Activated T-helper 1 cell treated with anti-CD3 and anti-CD28 coated beads, Interleukin-12 subunit alpha, Interleukin-12 subunit beta, Interleukin-2, Interleukin-4 antibody, amounts not matched to agents 30 ng/mL and 10 ng/mL and 1 ng/mL, durations not matched to agents 14 hours and 24 hours and 36 hours (primary cell): ENCODE measurements at regions not wholly inside any gene's neighbourhood (a gene's known extent, or its start where the extent isn't known, plus 50 kb on each side); places are given as distances from the start of the nearest gene placed in this dataset.

Source experiments
- DNase-seq: peaks from one replicate; pipeline ENCODE4 v3.0.0; 2021; ENCODE audit warnings: low spot score
- H3K27ac Mint-ChIP-seq: one replicate; pipeline ENCODE4 v1.8.0; 2021; ENCODE audit warnings: mild to moderate bottlenecking, mixed read lengths
- H3K27me3 Mint-ChIP-seq: one replicate; pipeline ENCODE4 v1.8.0; 2022; ENCODE audit warnings: mild to moderate bottlenecking, moderate library complexity, mixed read lengths; ENCODE audit not compliant: insufficient read depth
- H3K36me3 Mint-ChIP-seq: one replicate; pipeline ENCODE4 v1.8.0; 2021; ENCODE audit warnings: low read depth, mixed read lengths
- H3K4me1 Mint-ChIP-seq: one replicate; pipeline ENCODE4 v1.8.0; 2021; ENCODE audit warnings: low read depth, mixed read lengths
- H3K4me3 Mint-ChIP-seq: one replicate; pipeline ENCODE4 v1.8.0; 2021; ENCODE audit warnings: mild to moderate bottlenecking, moderate library complexity, mixed read lengths
- H3K9me3 Mint-ChIP-seq: one replicate; pipeline ENCODE4 v1.8.0; 2021; ENCODE audit warnings: mixed read lengths
- intact Hi-C: fragments of 100-400 bp; cut with micrococcal nuclease; formaldehyde crosslinking; loops from one replicate; pipeline ENCODE4 v1.15.1; 2024

DNA sequence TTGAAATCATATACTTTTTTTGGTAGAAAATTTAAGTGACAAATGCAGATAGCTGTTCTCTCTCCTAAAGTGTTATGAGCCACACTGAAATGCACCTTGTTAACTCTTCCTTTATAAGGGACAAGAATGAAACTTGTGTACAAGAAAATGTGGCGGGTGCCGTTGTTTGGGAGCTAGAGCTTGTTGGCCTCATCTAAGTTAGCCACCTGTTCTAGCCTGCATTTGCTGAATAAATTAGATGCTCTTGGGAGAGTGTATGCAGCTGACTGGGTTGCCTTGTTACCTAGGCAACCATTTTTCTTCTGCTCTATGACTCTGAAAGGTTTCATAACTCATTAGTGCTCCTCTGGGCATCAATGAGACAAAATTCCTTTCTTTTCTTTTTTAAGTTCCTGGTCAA is 174.3 kb downstream of the TAF11L14 start:
- H3K4me1 Mint-ChIP-seq, result no peaks in the 10 kb centered on the region
- no peak overlapping the region for H3K27ac Mint-ChIP-seq
- no peaks in the 10 kb centered on the region for H3K36me3 Mint-ChIP-seq
- no peak overlapping the region for H3K4me3 Mint-ChIP-seq
- intact Hi-C loops, result no loop called here
- no peak for DNase-seq
- H3K9me3 Mint-ChIP-seq, result no peaks in the 10 kb centered on the region
- no peaks in the 10 kb centered on the region for H3K27me3 Mint-ChIP-seq

DNA sequence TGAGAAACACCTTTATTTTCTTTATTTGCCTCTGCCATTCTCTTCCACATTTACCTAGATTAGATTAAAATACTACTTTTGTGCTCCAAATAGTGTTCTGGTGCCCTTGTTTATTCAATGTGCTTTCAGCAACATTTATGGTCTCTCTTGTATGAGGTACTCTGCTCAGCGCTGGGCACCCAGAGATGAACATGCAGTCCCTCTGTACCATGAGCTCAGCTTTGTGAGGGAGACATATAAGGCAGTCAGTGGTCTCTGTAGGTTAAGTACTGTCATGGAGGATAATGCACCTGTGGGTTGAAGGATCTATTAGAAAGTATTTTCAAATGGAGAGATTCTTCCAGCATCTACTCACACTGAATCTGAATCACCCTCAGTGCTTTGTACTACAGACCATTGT is 176.5 kb downstream of the TAF11L14 start:
- Mint-ChIP-seq H3K4me3 (no peak overlapping the region), H3K27ac (no peak overlapping the region), H3K36me3 (no peaks in the 10 kb centered on the region), H3K4me1 (no peaks in the 10 kb centered on the region), H3K27me3 (no peaks in the 10 kb centered on the region), H3K9me3 (no peaks in the 10 kb centered on the region)
- intact Hi-C loops, result no loop called here
- no peak for DNase-seq

DNA sequence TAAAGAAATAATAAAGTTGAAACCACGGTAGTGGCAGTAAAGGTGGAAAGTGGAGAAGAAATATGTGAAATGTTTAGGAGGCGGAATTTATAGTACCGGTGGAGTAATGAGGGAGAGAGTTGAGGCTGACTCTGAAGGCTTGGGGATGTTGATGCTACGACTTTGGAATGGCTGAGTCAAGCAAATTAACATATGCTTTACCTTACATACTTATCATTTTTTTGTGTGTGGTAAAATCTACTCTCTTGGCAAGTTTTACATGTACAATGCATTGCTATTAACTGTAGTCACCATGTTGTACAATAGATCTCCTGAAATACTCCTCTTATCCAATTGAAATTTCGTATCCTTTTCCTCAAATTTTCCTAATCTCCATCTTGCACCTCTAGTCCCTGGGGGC is 179.0 kb downstream of the TAF11L14 start:
- H3K27ac Mint-ChIP-seq, result no peak overlapping the region
- no peaks in the 10 kb centered on the region for H3K27me3 Mint-ChIP-seq
- DNase-seq, result no peak
- intact Hi-C loops, result no loop called here
- no peak overlapping the region for H3K4me3 Mint-ChIP-seq
- H3K9me3 Mint-ChIP-seq, result no peaks in the 10 kb centered on the region
- no peaks in the 10 kb centered on the region for H3K36me3 Mint-ChIP-seq
- H3K4me1 Mint-ChIP-seq, result no peaks in the 10 kb centered on the region

DNA sequence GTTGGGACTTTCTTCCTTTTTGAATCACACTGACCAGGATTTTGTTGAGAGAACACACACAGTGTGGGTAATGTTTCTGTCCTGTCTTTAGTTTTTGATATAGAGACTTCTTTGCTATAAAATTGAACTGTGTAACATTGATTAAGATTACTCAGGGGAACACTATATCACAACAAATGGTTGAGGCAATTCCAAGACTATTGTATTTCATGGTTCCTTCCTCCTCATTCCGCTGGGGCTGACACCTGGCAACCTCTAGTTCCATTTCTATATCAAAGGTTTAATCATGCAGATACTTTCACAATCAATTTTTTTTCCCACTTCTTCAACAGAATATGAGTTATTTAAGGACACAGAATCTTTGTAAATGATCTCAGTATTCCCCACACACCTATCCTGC is 182.2 kb downstream of the TAF11L14 start:
- H3K36me3 Mint-ChIP-seq, result no peaks in the 10 kb centered on the region
- H3K9me3 Mint-ChIP-seq, result peaks cover 4% of the 10 kb centered on the region
- DNase-seq, result no peak
- no peak overlapping the region for H3K4me3 Mint-ChIP-seq
- no peaks in the 10 kb centered on the region for H3K4me1 Mint-ChIP-seq
- no peaks in the 10 kb centered on the region for H3K27me3 Mint-ChIP-seq
- intact Hi-C loops, result no loop called here
- no peak overlapping the region for H3K27ac Mint-ChIP-seq

DNA sequence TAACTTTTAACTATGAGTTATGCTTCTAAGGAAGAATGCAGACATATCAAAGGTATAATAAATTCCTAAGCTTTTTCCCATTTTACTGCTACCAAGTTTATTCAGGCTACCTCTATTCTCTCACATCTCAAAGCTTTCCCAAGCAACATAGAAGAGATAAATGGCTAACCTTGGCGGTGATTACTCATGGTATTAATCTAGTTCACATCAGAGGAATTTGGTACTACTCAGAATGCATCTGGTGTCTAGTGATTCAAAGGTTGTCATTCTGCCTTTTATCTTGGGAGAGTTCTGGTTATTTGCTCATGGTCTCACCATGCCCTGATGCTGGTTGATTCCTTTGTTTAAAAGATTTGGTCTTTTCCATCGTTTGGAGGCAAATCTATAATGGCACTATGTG is 182.7 kb downstream of the TAF11L14 start:
- no peak overlapping the region for H3K27ac Mint-ChIP-seq
- DNase-seq, result no peak
- no peaks in the 10 kb centered on the region for H3K4me1 Mint-ChIP-seq
- H3K9me3 Mint-ChIP-seq, result peaks cover 4% of the 10 kb centered on the region
- no peaks in the 10 kb centered on the region for H3K27me3 Mint-ChIP-seq
- H3K36me3 Mint-ChIP-seq, result no peaks in the 10 kb centered on the region
- H3K4me3 Mint-ChIP-seq, result no peak overlapping the region
- intact Hi-C loops, result no loop called here

DNA sequence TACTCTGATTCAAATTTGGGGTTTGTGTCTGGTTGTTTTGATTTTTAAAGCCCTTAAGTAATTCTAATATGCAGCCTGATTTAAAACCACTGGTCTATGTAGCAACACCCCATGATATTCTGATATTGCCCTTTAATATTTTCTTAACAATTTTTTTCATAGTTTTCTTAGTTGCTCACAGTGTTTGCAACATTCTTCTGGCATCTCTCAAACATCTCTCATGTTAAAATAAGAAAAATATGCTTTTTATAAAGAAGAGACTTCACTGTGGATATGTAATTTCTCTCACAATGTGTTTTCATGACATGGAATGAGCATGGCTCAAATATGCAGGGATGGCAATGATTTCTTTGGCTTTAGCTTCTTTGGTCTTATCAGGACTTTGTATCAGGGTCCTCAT is 183.7 kb downstream of the TAF11L14 start:
- Mint-ChIP-seq H3K4me1 (no peaks in the 10 kb centered on the region), H3K4me3 (no peak overlapping the region), H3K9me3 (peaks cover 4% of the 10 kb centered on the region), H3K27me3 (no peaks in the 10 kb centered on the region), H3K36me3 (no peaks in the 10 kb centered on the region), H3K27ac (no peak overlapping the region)
- no peak for DNase-seq
- intact Hi-C loops, result no loop called here

DNA sequence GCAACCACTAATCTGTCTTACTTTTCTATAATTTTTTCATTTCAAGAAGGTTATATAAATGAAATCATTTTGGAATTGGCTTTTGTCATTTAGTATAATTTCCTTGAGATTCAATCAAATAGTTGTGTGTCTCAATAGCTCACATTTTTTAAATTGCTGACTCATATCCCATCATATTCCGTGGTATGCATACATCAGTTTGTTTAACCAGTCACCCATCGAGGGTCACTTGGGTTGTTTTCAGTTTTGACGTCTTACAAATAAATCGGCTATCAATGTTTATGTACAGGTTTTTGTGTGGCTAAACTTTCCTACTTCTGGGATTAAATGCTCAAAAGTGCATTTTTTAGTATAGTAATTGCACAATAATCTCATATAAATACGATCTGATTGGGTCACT is 185.5 kb downstream of the TAF11L14 start:
- no peaks in the 10 kb centered on the region for H3K36me3 Mint-ChIP-seq
- H3K9me3 Mint-ChIP-seq, result peaks cover 9% of the 10 kb centered on the region
- H3K4me1 Mint-ChIP-seq, result no peaks in the 10 kb centered on the region
- DNase-seq, result no peak
- H3K27ac Mint-ChIP-seq, result no peak overlapping the region
- no peak overlapping the region for H3K4me3 Mint-ChIP-seq
- intact Hi-C loops, result no loop called here
- no peaks in the 10 kb centered on the region for H3K27me3 Mint-ChIP-seq

DNA sequence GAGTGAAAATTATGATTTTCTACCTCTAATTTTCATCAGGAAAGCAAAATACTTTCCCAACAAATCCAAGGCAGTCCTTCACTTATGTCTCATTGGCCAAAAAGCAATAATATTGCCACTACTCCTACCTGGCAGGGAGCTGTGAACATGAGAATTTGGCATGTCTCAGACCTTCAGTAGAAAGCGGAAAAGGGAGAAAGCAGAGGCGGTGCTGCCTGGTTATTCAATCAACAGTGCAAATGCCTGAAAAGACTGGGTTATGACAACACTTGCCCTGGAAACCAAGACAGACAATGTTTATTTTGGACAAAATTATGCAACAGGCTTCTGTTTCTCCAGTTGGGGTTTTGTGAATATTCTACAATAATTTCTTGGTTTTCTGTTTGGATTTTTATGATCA is 194.4 kb downstream of the TAF11L14 start:
- intact Hi-C loops, result no loop called here
- peaks cover 27% of the 10 kb centered on the region for H3K9me3 Mint-ChIP-seq
- no peaks in the 10 kb centered on the region for H3K36me3 Mint-ChIP-seq
- DNase-seq, result no peak
- H3K4me1 Mint-ChIP-seq, result no peaks in the 10 kb centered on the region
- no peak overlapping the region for H3K4me3 Mint-ChIP-seq
- H3K27ac Mint-ChIP-seq, result no peak overlapping the region
- H3K27me3 Mint-ChIP-seq, result no peaks in the 10 kb centered on the region

DNA sequence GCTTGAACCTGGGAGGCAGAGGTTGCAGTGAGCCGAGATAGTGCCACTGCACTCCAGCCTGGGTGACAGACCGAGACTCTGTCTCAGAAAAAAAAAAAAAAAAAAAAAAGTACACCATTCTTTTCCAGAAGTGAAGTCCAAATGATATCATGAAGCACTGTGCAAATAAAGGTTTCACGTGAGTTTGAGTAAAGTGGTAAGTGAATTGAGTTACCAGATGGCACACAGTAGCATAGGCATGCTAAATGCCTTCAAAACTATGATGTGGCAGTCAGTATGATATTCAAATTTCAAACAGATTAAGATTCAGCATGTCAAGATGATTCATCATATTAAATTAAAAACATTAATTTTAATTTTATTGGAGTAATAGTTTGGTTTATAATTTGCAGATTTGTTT is 195.2 kb downstream of the TAF11L14 start:
- Mint-ChIP-seq H3K9me3 (peaks cover 27% of the 10 kb centered on the region), H3K4me1 (no peaks in the 10 kb centered on the region), H3K27ac (no peak overlapping the region), H3K36me3 (no peaks in the 10 kb centered on the region), H3K4me3 (no peak overlapping the region), H3K27me3 (no peaks in the 10 kb centered on the region)
- DNase-seq, result no peak
- intact Hi-C loops, result no loop called here

DNA sequence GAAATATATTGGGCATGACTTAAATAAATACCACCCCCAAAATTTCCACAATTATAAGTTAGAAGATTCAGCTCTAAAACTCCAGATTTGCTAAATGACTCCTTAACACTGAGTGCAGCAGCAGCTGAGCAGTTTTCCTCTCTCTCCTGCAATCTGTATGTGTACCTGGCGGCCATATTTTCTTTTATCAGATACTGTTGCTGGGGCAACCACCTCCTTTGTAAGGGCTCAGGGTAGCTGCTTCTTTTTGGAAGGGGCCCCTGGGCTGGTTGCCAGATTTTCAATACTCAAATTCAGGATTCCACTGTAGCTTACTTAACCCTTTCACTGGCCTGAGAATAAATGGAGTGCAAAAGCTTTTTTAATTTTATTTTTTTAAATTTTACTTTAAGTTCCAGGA is 197.0 kb downstream of the TAF11L14 start:
- Mint-ChIP-seq H3K9me3 (peaks cover 22% of the 10 kb centered on the region), H3K4me3 (no peak overlapping the region), H3K27ac (no peak overlapping the region), H3K4me1 (no peaks in the 10 kb centered on the region), H3K27me3 (no peaks in the 10 kb centered on the region), H3K36me3 (no peaks in the 10 kb centered on the region)
- no peak for DNase-seq
- intact Hi-C loops, result no loop called here

DNA sequence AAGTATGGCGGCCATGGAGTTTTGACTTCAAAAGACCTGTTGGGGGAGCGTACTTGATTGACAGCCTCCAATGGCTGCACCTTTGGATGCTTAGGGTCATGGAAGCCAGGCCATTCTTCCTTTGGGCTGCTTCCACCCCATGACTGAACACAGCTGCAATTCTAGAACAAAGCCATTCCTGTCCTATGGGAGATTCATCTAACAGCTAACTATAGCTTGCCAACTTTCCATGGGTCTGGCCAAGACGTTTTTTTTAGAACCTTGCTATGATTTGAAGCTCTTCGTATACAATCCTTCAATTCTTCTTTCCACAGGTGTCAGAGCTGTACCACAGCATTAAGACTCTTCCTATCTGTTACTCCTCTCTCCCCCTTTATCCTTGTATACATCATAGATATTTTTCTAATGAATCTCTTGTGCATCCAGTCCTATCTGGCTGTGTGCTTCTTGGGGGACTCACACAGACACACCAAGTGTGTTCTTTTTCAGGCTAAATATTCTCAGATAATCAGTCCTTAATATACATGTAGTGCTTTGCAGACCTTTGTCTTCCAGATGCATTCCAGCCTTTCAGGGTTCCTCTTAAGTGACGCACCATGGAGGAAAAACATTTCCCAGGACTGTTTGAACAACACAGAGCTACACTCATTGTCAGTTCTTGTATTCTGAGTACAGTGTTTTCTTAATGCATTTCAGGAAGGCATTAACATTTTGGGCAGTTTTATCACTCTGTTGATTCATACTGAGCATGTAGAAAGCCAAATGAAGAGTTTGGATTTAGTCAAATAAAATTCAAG is 198.9 kb downstream of the TAF11L14 start:
- Mint-ChIP-seq H3K4me3 (no peak overlapping the region), H3K4me1 (no peaks in the 10 kb centered on the region), H3K36me3 (no peaks in the 10 kb centered on the region), H3K27me3 (no peaks in the 10 kb centered on the region), H3K9me3 (peaks cover 25% of the 10 kb centered on the region), H3K27ac (no peak overlapping the region)
- no peak for DNase-seq
- intact Hi-C loops, result no loop called here

DNA sequence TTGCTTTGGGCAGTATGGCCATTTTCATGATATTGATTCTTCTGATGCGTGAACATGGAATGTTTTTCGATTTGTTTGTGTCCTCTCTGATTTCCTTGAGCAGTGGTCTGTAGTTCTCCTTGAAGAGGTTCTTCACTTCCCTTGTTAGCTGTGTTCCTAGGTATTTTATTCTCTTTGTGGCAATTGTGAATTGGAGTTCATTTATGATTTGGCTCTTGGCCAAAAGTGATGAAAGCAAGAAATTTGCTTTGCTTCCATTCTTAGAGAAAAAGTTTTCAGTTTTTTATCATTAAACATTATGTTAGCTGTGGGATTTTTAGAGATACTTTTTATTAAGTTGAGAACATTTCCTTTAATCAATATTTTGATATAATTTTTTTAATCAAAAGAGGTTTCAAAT is 203.5 kb downstream of the TAF11L14 start:
- H3K27me3 Mint-ChIP-seq, result no peaks in the 10 kb centered on the region
- intact Hi-C loops, result no loop called here
- peaks cover 20% of the 10 kb centered on the region for H3K9me3 Mint-ChIP-seq
- H3K4me3 Mint-ChIP-seq, result no peak overlapping the region
- no peaks in the 10 kb centered on the region for H3K36me3 Mint-ChIP-seq
- DNase-seq, result no peak
- no peak overlapping the region for H3K27ac Mint-ChIP-seq
- no peaks in the 10 kb centered on the region for H3K4me1 Mint-ChIP-seq

DNA sequence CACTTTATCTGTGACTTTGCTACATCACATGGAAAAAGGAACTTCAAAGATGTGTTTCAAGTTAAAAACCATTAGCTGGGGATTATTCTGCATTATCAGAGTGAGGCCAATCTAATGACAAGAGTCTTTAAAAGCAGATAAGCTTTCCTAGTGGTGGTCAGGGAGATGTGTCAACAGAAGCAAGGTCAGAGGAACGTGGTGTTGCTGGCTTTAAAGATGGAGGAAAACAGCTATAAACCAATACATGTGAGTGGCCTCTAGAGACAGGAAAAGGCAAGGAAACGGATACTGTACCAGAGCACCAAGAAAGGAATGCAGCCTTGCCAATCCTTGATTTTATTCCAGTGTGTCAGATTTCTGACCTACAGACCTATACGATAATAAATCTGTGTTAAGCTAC is 204.2 kb downstream of the TAF11L14 start:
- Mint-ChIP-seq H3K36me3 (no peaks in the 10 kb centered on the region), H3K27me3 (no peaks in the 10 kb centered on the region), H3K4me3 (no peak overlapping the region)

DNA sequence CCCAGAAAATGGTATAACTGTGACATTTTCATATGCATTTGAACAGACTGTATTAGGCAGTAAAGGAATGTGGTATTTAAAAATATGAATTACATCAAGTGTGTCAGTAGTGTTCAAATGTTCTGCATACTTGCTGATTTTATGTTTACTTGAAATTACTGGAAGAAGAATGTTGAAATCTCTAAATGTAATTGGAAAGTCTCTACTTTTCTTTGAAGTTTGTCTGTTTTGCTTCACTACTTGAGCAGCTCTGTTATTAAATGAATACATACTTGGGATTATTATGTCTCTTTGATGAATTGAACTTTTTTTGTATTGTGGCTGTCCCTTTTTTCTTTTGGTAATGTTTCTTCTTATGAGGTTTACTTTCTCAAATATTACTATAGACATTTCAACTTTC is 205.6 kb downstream of the TAF11L14 start:
- H3K36me3 Mint-ChIP-seq, result no peaks in the 10 kb centered on the region
- DNase-seq, result no peak
- H3K27me3 Mint-ChIP-seq, result no peaks in the 10 kb centered on the region
- H3K9me3 Mint-ChIP-seq, result peaks cover 24% of the 10 kb centered on the region
- H3K4me1 Mint-ChIP-seq, result no peaks in the 10 kb centered on the region
- H3K27ac Mint-ChIP-seq, result no peak overlapping the region
- no peak overlapping the region for H3K4me3 Mint-ChIP-seq
- intact Hi-C loops, result no loop called here

More for the DNA sequence above, 204.2 kb downstream of the TAF11L14 start:
- H3K27ac Mint-ChIP-seq, result no peak overlapping the region
- intact Hi-C loops, result no loop called here
- peaks cover 20% of the 10 kb centered on the region for H3K9me3 Mint-ChIP-seq
- no peaks in the 10 kb centered on the region for H3K4me1 Mint-ChIP-seq
- no peak for DNase-seq
